GM23338 (cell line): ENCODE measurements at regions not wholly inside any gene's neighbourhood (a gene's known extent, or its start where the extent isn't known, plus 50 kb on each side); places are given as distances from the start of the nearest gene placed in this dataset.

Experiments
- CTCF ChIP-seq, 2 experiments: fragments of 200-600 bp in 1 of 2; sonication (generic) in 1 of 2; conservative IDR thresholded peaks; 2 replicates each; pipeline versions ENCODE4 v1.5.1 to v1.6.1; 2016 to 2017; ENCODE audit warnings: antibody characterized with exemption in 2 of 2, low read depth in 2 of 2, mild to moderate bottlenecking in 2 of 2, moderate library complexity in 1 of 2
- EZH2 ChIP-seq: fragments of 200-600 bp; sonication (generic); IDR thresholded peaks from one replicate; pipeline ENCODE4 v1.8.0; 2017; ENCODE audit warnings: antibody characterized with exemption, mild to moderate bottlenecking, low read depth; ENCODE audit not compliant: unreplicated experiment

- TF ChIP-seq CTCF (conservative IDR thresholded peaks at IDR 0.05; ENCODE audit: low read depth in 2 of 2) (no peak), EZH2 (no peak)
Observed at GRCh38 chr6:121837545-121838229, 402.2 kb downstream of the GJA1 start.
